22Rv1 (cell line): ENCODE measurements at regions not wholly inside any gene's neighbourhood (a gene's known extent, or its start where the extent isn't known, plus 50 kb on each side); places are given as distances from the start of the nearest gene placed in this dataset.

Experiments
- H3K27ac ChIP-seq: fragments of 450-650 bp; 2 replicates; pipeline ENCODE4 v1.5.1; 2017
- ZFX ChIP-seq: fragments of 450-650 bp; IDR thresholded peaks from 2 replicates; pipeline ENCODE4 v1.6.1; 2017; ENCODE audit warnings: antibody characterized with exemption, borderline replicate concordance
- TF ChIP-seq, protein P1 (sequence below): fragments of 450-650 bp; IDR thresholded peaks from 2 replicates; pipeline ENCODE4 v1.5.1; 2017; ENCODE audit warnings: mild to moderate bottlenecking

DNA sequence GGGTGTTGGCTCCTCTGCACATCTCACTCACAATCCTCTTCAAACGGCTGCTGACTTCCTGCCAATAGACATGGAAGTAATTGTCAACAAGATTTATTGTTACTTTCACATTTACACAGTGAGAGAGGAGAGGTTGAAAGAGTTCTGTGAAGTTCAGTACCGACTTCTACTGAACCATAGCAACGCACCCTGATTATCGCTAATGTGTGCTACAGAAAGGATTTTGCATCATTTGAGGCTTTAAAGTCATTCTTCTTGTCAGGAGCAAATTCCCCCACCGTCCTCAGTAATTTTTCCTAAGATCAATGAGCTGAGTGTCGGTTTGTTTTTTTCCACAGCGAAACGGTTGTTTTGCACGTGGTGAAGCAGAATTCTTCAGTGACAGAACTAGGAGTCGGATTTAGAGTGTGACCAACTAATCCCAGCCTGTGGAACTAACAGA, 361.0 kb downstream of the ADGRL2 start:
- no peak for TF ChIP-seq ZFX
- TF ChIP-seq, protein P1, sequence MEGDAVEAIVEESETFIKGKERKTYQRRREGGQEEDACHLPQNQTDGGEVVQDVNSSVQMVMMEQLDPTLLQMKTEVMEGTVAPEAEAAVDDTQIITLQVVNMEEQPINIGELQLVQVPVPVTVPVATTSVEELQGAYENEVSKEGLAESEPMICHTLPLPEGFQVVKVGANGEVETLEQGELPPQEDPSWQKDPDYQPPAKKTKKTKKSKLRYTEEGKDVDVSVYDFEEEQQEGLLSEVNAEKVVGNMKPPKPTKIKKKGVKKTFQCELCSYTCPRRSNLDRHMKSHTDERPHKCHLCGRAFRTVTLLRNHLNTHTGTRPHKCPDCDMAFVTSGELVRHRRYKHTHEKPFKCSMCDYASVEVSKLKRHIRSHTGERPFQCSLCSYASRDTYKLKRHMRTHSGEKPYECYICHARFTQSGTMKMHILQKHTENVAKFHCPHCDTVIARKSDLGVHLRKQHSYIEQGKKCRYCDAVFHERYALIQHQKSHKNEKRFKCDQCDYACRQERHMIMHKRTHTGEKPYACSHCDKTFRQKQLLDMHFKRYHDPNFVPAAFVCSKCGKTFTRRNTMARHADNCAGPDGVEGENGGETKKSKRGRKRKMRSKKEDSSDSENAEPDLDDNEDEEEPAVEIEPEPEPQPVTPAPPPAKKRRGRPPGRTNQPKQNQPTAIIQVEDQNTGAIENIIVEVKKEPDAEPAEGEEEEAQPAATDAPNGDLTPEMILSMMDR: no peak
- H3K27ac ChIP-seq: no peak overlapping the region

GRCh38 chr1:82160903-82161302, 360.2 kb downstream of the ADGRL2 start:
- H3K27ac ChIP-seq: no peak overlapping the region

GRCh38 chr1:82160036-82160435, 359.3 kb downstream of the ADGRL2 start:
- TF ChIP-seq ZFX: no peak
- TF ChIP-seq, protein P1: no peak
- H3K27ac ChIP-seq: no peak overlapping the region

More at GRCh38 chr1:82160903-82161302, 360.2 kb downstream of the ADGRL2 start:
- TF ChIP-seq, protein P1: no peak
- no peak for TF ChIP-seq ZFX

GRCh38 chr1:82158981-82159380, 358.2 kb downstream of the ADGRL2 start:
- TF ChIP-seq ZFX: no peak
- TF ChIP-seq, protein P1: no peak
- no peak overlapping the region for H3K27ac ChIP-seq

DNA sequence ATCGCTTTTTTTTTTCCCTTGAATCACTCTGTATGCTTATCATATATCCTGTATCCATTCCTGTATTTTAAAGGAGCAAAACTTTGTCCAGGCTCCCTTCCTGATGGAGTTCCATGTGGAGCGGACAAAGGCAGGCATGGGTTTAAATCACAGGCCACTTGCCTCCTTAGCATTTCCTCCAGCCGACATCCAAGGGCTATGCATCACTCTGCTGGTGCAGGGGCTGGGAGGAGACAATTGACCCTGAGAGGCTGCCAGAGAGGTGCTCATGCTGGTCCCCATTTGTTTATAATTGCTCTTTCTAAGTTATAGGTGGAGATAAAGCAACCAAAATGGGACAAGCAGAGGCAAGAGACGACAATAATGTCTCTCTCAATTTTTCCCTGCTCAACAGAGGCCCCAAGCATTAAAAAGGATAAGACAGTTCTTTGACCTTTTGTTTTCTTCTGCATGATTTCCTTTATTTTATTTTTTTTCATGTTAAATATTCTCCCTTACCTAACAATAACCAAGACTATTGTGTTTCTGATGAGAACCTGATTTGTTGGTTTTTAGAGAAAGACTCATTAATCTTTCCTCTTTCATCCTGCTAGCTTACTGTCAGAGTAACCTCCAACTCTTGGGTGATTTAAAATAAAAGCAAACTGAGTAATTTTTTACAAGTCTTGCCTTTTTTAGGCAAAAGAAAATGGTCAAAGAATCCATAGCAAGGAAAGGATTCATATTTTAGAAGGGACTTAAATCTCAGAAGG, 353.7 kb downstream of the ADGRL2 start:
- TF ChIP-seq ZFX: no peak
- TF ChIP-seq, protein P1: no peak
- no peak overlapping the region for H3K27ac ChIP-seq

GRCh38 chr1:82153752-82154151, 353.0 kb downstream of the ADGRL2 start:
- H3K27ac ChIP-seq: no peak overlapping the region
- TF ChIP-seq, protein P1: no peak
- no peak for TF ChIP-seq ZFX

DNA sequence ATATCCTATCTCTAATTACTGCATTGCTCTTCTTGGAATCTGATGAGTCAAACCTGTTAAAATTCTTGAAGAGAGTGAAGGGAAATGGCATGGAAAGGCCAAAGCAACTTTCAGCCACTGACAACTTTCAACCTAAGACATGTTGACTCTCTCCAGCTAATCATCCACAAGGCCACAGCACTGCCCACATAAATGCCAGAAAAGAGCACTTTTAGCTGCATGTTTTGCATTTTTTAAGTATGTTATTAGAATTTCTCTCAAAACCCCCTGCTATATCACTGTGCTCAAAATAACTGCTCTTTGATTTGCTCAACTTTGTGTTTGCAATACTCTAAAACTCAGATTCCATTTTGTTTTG, 352.5 kb downstream of the ADGRL2 start:
- no peak overlapping the region for H3K27ac ChIP-seq

More for the DNA sequence above, 352.5 kb downstream of the ADGRL2 start:
- no peak for TF ChIP-seq ZFX
- TF ChIP-seq, protein P1: no peak
